SK-N-SH treated with all-trans-retinoic acid at 6 μM for 48 hours (cell line): ENCODE measurements at regions not wholly inside any gene's neighbourhood (a gene's known extent, or its start where the extent isn't known, plus 50 kb on each side); places are given as distances from the start of the nearest gene placed in this dataset.

ENCODE experiments used
- ATAC-seq: fragments of 200-7000 bp; cut with Tn5 transposase; 3 replicates; pipeline ENCODE4 v1.9.1; 2020; ENCODE audit warnings: mild to moderate bottlenecking, moderate library complexity
- ARNTL ChIP-seq: fragments of 450-650 bp; formaldehyde crosslinking; IDR thresholded peaks from 2 replicates; pipeline ENCODE4 v1.5.0; 2020; ENCODE audit warnings: low read depth, mild to moderate bottlenecking, moderate library complexity, borderline replicate concordance
- BACH2 ChIP-seq: fragments of 250-450 bp; sonication (Bioruptor Pico); IDR thresholded peaks from 2 replicates; pipeline ENCODE4 v1.9.0; 2021; ENCODE audit warnings: mild to moderate bottlenecking, borderline replicate concordance
- CSDC2 ChIP-seq: fragments of 250-450 bp; sonication (Bioruptor Pico); IDR thresholded peaks from 2 replicates; pipeline ENCODE4 v1.5.0; 2020; ENCODE audit warnings: mild to moderate bottlenecking, moderate library complexity
- CSRNP3 ChIP-seq: fragments of 250-450 bp; sonication (Bioruptor Pico); IDR thresholded peaks from 2 replicates; pipeline ENCODE4 v1.5.1; 2021; ENCODE audit warnings: mild to moderate bottlenecking, moderate library complexity
- GLIS3 ChIP-seq: fragments of 250-450 bp; sonication (Bioruptor Pico); IDR thresholded peaks from 2 replicates; pipeline ENCODE4 v1.5.0; 2020; ENCODE audit warnings: mild to moderate bottlenecking, moderate library complexity
- ISL1 ChIP-seq: fragments of 250-450 bp; sonication (Bioruptor Pico); IDR thresholded peaks from 2 replicates; pipeline ENCODE4 v2.1.2; 2022; ENCODE audit warnings: mild to moderate bottlenecking, moderate library complexity
- OSR1 ChIP-seq: fragments of 250-450 bp; sonication (Bioruptor Pico); IDR thresholded peaks from 2 replicates; pipeline ENCODE4 v1.8.0; 2022; ENCODE audit warnings: moderate library complexity, mild to moderate bottlenecking, inconsistent platforms
- POU6F1 ChIP-seq: fragments of 250-450 bp; sonication (Bioruptor Pico); IDR thresholded peaks from 2 replicates; pipeline ENCODE4 v1.8.0; 2021; ENCODE audit warnings: low read depth, mild to moderate bottlenecking, moderate library complexity, borderline replicate concordance
- PPARA ChIP-seq: fragments of 250-450 bp; sonication (Bioruptor Pico); IDR thresholded peaks from 2 replicates; pipeline ENCODE4 v1.5.0; 2020; ENCODE audit warnings: mild to moderate bottlenecking, borderline replicate concordance
- RARB ChIP-seq: fragments of 250-450 bp; sonication (Bioruptor Pico); IDR thresholded peaks from 2 replicates; pipeline ENCODE4 v1.8.0; 2021; ENCODE audit warnings: mild to moderate bottlenecking, moderate library complexity
- SNAI2 ChIP-seq: fragments of 250-450 bp; sonication (Bioruptor Pico); IDR thresholded peaks from 2 replicates; pipeline ENCODE4 v1.5.0; 2020; ENCODE audit warnings: mild to moderate bottlenecking, moderate library complexity
- TCF4 ChIP-seq: fragments of 250-450 bp; sonication (Bioruptor Pico); IDR thresholded peaks from 2 replicates; pipeline ENCODE4 v1.8.0; 2021; ENCODE audit warnings: mild to moderate bottlenecking, moderate library complexity, borderline replicate concordance
- TOX ChIP-seq: fragments of 250-450 bp; sonication (Bioruptor Pico); IDR thresholded peaks from 2 replicates; pipeline ENCODE4 v1.8.0; 2021; ENCODE audit warnings: mild to moderate bottlenecking, moderate library complexity, borderline replicate concordance
- ZC3H10 ChIP-seq: fragments of 250-450 bp; sonication (Bioruptor Pico); IDR thresholded peaks from 2 replicates; pipeline ENCODE4 v1.5.1; 2021; ENCODE audit warnings: mild to moderate bottlenecking, moderate library complexity
- ZFP3 ChIP-seq: fragments of 250-450 bp; sonication (Bioruptor Pico); IDR thresholded peaks from 2 replicates; pipeline ENCODE4 v1.5.0; 2020; ENCODE audit warnings: mild to moderate bottlenecking, moderate library complexity
- ZFP30 ChIP-seq: fragments of 450-650 bp; formaldehyde crosslinking; IDR thresholded peaks from 2 replicates; pipeline ENCODE4 v1.5.0; 2022; ENCODE audit warnings: mild to moderate bottlenecking, moderate library complexity
- ZNF565 ChIP-seq: fragments of 450-650 bp; formaldehyde crosslinking; conservative IDR thresholded peaks from 2 replicates; pipeline ENCODE4 v1.5.0; 2020; ENCODE audit warnings: low read depth, mild to moderate bottlenecking, moderate library complexity
- ZNF70 ChIP-seq: fragments of 450-650 bp; formaldehyde crosslinking; IDR thresholded peaks from 2 replicates; pipeline ENCODE4 v1.5.0; 2020; ENCODE audit warnings: mild to moderate bottlenecking, moderate library complexity
- ZNF8 ChIP-seq: fragments of 450-650 bp; formaldehyde crosslinking; IDR thresholded peaks from 2 replicates; pipeline ENCODE4 v1.5.0; 2020; ENCODE audit warnings: mild to moderate bottlenecking, moderate library complexity
- TF ChIP-seq, protein P1 (sequence below): fragments of 250-450 bp; sonication (Bioruptor Pico); IDR thresholded peaks from 2 replicates; pipeline ENCODE4 v1.8.0; 2020; ENCODE audit warnings: mild to moderate bottlenecking, moderate library complexity, borderline replicate concordance
- TF ChIP-seq, protein P2 (sequence below): fragments of 250-450 bp; sonication (Bioruptor Pico); IDR thresholded peaks from 2 replicates; pipeline ENCODE4 v1.5.1; 2020; ENCODE audit warnings: low read depth, mild to moderate bottlenecking, moderate library complexity

DNA sequence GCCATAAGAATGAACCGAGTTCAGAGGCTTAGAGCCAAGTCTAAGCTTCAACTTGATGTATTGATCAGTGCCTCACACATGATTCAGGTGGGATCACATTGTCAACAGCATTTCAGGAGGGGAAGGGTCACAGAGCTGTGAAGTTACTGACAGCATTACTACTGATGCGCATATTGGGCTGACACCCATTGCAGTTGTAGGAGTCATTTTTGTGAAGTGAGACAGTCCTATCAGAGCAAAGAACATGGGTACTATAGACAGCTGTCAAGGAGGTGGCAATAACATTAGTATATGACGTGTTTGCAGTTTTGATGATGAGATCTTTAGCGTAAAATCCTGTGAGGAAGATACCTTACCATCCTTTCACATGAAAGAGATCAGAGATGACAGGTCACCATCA, 206.0 kb upstream of the RBM19 start:
- TF ChIP-seq RARB (CRISPR knock-in tag) (no peak), ZNF565 (no peak), PPARA (CRISPR knock-in tag) (no peak), ISL1 (CRISPR knock-in tag) (no peak), ZC3H10 (CRISPR knock-in tag) (no peak), GLIS3 (no peak), ZFP3 (CRISPR knock-in tag) (no peak), TCF4 (no peak), ZFP30 (no peak), SNAI2 (CRISPR knock-in tag) (no peak)
- TF ChIP-seq, protein P1, sequence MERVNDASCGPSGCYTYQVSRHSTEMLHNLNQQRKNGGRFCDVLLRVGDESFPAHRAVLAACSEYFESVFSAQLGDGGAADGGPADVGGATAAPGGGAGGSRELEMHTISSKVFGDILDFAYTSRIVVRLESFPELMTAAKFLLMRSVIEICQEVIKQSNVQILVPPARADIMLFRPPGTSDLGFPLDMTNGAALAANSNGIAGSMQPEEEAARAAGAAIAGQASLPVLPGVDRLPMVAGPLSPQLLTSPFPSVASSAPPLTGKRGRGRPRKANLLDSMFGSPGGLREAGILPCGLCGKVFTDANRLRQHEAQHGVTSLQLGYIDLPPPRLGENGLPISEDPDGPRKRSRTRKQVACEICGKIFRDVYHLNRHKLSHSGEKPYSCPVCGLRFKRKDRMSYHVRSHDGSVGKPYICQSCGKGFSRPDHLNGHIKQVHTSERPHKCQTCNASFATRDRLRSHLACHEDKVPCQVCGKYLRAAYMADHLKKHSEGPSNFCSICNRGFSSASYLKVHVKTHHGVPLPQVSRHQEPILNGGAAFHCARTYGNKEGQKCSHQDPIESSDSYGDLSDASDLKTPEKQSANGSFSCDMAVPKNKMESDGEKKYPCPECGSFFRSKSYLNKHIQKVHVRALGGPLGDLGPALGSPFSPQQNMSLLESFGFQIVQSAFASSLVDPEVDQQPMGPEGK (CRISPR knock-in tag) = no peak
- TF ChIP-seq, protein P2, sequence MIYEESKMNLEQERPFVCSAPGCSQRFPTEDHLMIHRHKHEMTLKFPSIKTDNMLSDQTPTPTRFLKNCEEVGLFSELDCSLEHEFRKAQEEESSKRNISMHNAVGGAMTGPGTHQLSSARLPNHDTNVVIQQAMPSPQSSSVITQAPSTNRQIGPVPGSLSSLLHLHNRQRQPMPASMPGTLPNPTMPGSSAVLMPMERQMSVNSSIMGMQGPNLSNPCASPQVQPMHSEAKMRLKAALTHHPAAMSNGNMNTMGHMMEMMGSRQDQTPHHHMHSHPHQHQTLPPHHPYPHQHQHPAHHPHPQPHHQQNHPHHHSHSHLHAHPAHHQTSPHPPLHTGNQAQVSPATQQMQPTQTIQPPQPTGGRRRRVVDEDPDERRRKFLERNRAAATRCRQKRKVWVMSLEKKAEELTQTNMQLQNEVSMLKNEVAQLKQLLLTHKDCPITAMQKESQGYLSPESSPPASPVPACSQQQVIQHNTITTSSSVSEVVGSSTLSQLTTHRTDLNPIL (CRISPR knock-in tag) = no peak
- no peak for ATAC-seq

GRCh38 chr12:114168061-114168460, 201.9 kb upstream of the RBM19 start:
- TF ChIP-seq ZFP3 (CRISPR knock-in tag) (no peak), ZNF565 (no peak), ZNF8 (no peak), OSR1 (CRISPR knock-in tag) (no peak), BACH2 (CRISPR knock-in tag) (no peak), CSRNP3 (CRISPR knock-in tag) (no peak), ISL1 (CRISPR knock-in tag) (no peak), ARNTL (CRISPR knock-in tag) (no peak), CSDC2 (CRISPR knock-in tag) (no peak), ZNF70 (no peak), ZFP30 (no peak), TOX (CRISPR knock-in tag) (no peak), RARB (CRISPR knock-in tag) (no peak), ZC3H10 (CRISPR knock-in tag) (no peak), POU6F1 (no peak), TCF4 (no peak)
- TF ChIP-seq, protein P2 (CRISPR knock-in tag) = no peak
- TF ChIP-seq, protein P1 (CRISPR knock-in tag) = no peak
- TF ChIP-seq, all 23 proteins: peak for 0
- ATAC-seq = no peak

DNA sequence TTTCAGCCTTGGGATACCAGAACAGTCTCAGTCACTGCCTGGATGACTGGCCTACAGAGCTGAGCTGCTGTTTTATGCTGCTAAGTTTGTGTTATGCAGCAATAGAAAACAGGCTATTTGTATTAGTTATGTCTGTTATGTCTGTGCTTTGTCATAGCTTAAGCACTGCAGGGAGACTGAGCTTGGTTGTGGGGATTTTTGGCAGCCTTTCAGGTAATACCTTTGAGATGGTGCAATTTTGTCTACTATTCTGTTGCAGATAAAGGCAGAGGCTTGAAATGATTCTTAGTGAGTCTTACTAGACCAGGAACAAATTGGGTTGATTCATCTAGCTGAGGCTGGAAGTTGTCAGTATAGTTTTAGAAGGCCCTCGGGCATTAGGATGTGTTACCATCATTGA, 201.3 kb upstream of the RBM19 start:
- no peak for ATAC-seq
- TF ChIP-seq POU6F1 = no peak
- TF ChIP-seq CSRNP3 (CRISPR knock-in tag) = no peak
- no peak for TF ChIP-seq RARB (CRISPR knock-in tag)
- no peak for TF ChIP-seq OSR1 (CRISPR knock-in tag)
- TF ChIP-seq, protein P2 (CRISPR knock-in tag) = no peak
- TF ChIP-seq SNAI2 (CRISPR knock-in tag) = no peak
